HUES48 (cell line): ENCODE measurements at regions not wholly inside any gene's neighbourhood (a gene's known extent, or its start where the extent isn't known, plus 50 kb on each side); places are given as distances from the start of the nearest gene placed in this dataset.

Experiments used
- H3K27ac ChIP-seq: one replicate; pipeline ENCODE4 v1.7.0; 2013; ENCODE audit warnings: low read depth, low read length, inconsistent platforms
- H3K27me3 ChIP-seq: 2 replicates; pipeline ENCODE4 v1.6.1; 2013; ENCODE audit warnings: mild to moderate bottlenecking, low read length; ENCODE audit not compliant: control insufficient read depth, insufficient read depth
- H3K36me3 ChIP-seq: 2 replicates; pipeline ENCODE4 v1.6.1; 2013; ENCODE audit warnings: low read length; ENCODE audit not compliant: control insufficient read depth, insufficient read depth
- H3K4me1 ChIP-seq: 2 replicates; pipeline ENCODE4 v1.6.1; 2013; ENCODE audit warnings: mild to moderate bottlenecking, low read length; ENCODE audit not compliant: control insufficient read depth, insufficient read depth
- H3K4me3 ChIP-seq: 2 replicates; pipeline ENCODE4 v1.5.1; 2013; ENCODE audit warnings: mild to moderate bottlenecking, low read depth, low read length
- H3K9ac ChIP-seq: 2 replicates; pipeline ENCODE4 v1.6.1; 2013; ENCODE audit warnings: mild to moderate bottlenecking, low read depth, low read length, moderate library complexity
- H3K9me3 ChIP-seq: 2 replicates; pipeline ENCODE4 v1.6.1; 2013; ENCODE audit warnings: low read length; ENCODE audit not compliant: control insufficient read depth, insufficient read depth

DNA sequence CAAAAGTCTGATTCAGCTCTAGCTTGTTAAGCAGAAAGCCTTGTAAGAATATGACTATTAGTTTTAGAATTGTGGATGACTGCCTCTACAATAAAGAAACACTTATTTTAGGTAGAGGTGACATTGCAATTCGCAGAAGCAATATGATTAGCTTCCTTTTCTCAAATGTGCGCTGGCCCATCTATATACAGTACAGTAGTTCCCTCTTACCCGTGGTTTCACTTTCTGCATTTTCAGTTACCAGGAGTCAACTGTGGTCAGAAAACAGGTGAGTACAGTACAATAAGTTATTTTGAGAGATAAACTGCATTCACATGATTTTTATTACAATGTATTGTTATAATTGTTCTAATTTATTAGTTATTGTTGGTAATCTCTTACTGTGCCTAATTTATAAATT lies 405.1 kb downstream of the GPD2 start:
- H3K27ac ChIP-seq, result no peak overlapping the region
- no peak overlapping the region for H3K9ac ChIP-seq
- no peaks in the 10 kb centered on the region for H3K36me3 ChIP-seq
- H3K4me3 ChIP-seq, result no peak overlapping the region
- peaks cover 5% of the 10 kb centered on the region; the same call in 1 of the 2 replicates for H3K4me1 ChIP-seq
- H3K27me3 ChIP-seq, result no peaks in the 10 kb centered on the region
- no peaks in the 10 kb centered on the region for H3K9me3 ChIP-seq

DNA sequence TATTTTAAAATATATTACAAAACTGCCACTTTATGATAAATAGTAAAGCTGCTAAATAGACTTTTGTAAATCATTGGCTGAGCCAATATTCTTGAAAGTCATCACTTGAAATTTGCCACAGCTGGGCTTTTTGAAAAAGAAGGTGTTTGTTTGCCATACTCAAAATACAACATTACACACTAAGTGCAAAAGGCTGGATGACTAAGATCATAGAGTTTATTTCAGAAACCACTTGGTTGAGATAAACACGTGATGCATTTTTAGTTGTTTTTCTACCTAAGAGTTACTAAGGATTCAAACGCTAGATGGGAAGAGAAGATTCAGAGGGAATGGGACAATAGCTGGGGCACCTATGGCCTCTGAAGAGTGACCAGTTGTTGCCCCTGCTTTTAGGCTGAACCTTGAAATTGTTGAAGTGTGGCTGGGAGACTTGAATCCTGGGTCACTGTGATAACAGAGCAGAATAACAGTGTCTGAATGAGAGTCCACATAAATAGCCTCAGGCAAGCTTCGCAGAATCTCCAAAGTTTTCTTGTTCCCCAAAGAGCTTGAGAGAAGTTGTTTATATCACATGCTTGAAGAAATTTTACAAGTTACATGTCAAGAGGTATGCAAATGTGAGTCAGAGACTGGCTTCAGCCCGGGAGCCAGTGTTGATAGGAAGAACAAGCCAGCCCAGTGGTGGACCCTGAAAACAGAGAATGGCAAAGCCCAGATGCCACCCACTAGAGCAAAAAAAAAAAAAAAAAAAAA lies 409.8 kb downstream of the GPD2 start:
- H3K27me3 ChIP-seq, result no peaks in the 10 kb centered on the region
- no peak overlapping the region for H3K9ac ChIP-seq
- no peak overlapping the region for H3K27ac ChIP-seq
- H3K4me3 ChIP-seq, result no peak overlapping the region
- no peaks in the 10 kb centered on the region for H3K9me3 ChIP-seq
- peaks cover 8% of the 10 kb centered on the region; the same call in 1 of the 2 replicates for H3K4me1 ChIP-seq
- no peaks in the 10 kb centered on the region for H3K36me3 ChIP-seq

DNA sequence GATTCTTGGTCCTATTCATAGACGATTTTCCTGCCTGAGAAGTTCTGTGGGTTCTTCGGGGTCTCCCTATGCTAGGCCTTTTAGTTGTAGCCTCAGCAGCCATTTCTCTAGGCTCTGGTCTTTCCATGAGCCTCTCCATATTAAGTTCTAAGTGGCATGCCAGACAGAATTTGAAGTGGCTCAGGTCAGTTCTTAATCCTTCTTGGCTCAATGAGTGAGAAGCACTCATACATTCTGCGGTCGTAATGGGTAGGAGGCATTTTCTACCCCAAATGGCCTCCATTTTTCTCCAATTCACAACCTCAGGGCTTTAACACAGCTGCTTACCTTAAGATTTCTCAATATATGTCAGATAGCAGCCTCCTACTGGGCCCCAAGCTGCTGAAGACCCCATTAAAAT lies 405.3 kb upstream of the GALNT5 start:
- no peaks in the 10 kb centered on the region for H3K27me3 ChIP-seq
- no peaks in the 10 kb centered on the region for H3K9me3 ChIP-seq
- H3K4me1 ChIP-seq, result no peaks in the 10 kb centered on the region
- H3K9ac ChIP-seq, result no peak overlapping the region
- no peak overlapping the region for H3K4me3 ChIP-seq
- no peaks in the 10 kb centered on the region for H3K36me3 ChIP-seq
- H3K27ac ChIP-seq, result no peak overlapping the region

DNA sequence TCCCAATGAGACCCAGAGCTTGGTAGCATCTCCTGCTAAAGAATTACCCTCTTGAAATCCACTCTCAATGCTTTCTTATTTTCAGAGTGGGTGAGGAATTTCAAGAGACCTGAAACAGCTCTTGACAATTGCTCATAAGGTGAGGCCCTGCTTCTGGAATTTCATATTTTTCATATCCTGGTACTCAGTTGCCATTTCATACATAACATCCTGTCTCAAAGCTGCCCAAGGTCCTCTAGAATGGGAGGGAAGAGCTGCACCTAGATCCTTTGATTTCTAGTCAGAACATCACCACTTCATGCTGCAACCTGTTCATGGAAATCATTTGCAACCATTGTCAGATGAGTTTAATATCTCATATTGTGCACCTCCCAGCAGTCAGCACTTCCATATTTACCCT lies 404.8 kb upstream of the GALNT5 start:
- Histone ChIP-seq H3K27me3 (no peaks in the 10 kb centered on the region), H3K4me1 (no peaks in the 10 kb centered on the region), H3K9me3 (no peaks in the 10 kb centered on the region), H3K36me3 (no peaks in the 10 kb centered on the region), H3K27ac (no peak overlapping the region), H3K4me3 (no peak overlapping the region), H3K9ac (no peak overlapping the region)

DNA sequence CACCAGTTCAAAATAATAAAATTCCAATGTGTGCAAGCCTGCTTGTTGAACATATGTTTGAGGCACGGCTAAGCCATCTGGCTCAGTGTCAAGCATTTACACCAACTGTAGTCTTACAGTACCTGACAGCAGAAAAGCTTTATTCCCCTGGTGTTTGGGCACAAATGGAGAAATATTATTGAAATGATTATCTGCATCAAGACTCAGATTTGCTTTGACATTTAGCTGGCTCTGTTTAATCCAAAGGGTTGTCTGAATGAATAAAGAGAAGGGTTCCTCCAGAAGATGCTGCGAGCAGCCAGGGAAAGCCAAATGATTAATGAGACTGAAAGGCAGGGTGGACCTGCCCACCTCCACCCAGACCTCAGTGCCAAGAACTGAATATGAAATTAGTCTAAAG lies 393.2 kb upstream of the GALNT5 start:
- H3K9me3 ChIP-seq, result no peaks in the 10 kb centered on the region

DNA sequence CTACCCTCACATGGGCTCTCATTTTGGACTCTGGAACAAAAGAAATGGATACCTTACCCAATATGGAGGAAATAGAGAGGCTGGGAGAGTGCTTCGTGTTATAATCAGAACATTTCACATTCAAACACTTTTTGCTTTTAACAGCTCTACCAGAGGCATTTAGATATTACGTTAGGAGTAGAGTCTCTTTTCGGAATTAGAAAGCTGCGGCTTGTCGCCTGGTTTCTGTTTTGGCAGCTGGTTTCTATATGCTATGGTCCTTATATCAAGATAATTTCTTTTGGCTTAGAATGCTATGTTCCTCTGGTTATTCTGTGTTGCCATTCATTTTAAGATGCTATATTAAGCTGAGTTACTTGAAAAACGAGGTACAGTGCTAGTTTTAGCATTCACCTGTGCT lies 392.8 kb upstream of the GALNT5 start:
- H3K9me3 ChIP-seq, result no peaks in the 10 kb centered on the region
- no peak overlapping the region for H3K4me3 ChIP-seq
- no peaks in the 10 kb centered on the region for H3K36me3 ChIP-seq
- no peak overlapping the region for H3K9ac ChIP-seq
- H3K27me3 ChIP-seq, result no peaks in the 10 kb centered on the region
- 0 out of 2 replicates have a peak, but pooled peaks cover 3% of the 10 kb centered on the region for H3K4me1 ChIP-seq
- H3K27ac ChIP-seq, result no peak overlapping the region

More for the DNA sequence above, 393.2 kb upstream of the GALNT5 start:
- H3K4me3 ChIP-seq, result no peak overlapping the region
- H3K27me3 ChIP-seq, result no peaks in the 10 kb centered on the region
- H3K27ac ChIP-seq, result no peak overlapping the region
- H3K9ac ChIP-seq, result no peak overlapping the region
- H3K36me3 ChIP-seq, result no peaks in the 10 kb centered on the region
- H3K4me1 ChIP-seq, result 0 out of 2 replicates have a peak, but pooled peaks cover 3% of the 10 kb centered on the region

DNA sequence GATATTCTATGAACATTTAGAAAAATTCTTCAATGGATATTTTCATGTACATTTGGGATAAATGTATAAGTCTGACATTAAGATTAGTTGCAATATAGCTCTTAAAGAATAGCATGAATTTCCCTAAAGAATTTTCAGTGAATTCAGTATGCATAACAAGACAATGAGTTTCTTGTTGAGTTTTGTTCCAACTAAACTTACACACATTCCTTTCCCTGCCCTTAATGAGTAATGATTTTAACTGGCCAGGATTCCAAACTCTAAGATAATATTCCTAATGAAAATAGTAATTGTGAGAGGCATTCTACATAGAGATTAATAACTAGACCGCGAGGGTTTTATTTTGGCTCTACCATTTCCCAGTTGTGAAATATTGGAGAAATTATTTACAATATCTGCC lies 390.3 kb upstream of the GALNT5 start:
- Histone ChIP-seq H3K4me1 (0 out of 2 replicates have a peak, but pooled peaks cover 3% of the 10 kb centered on the region), H3K27me3 (no peaks in the 10 kb centered on the region), H3K9me3 (no peaks in the 10 kb centered on the region), H3K9ac (no peak overlapping the region), H3K27ac (no peak overlapping the region), H3K36me3 (no peaks in the 10 kb centered on the region), H3K4me3 (no peak overlapping the region)

DNA sequence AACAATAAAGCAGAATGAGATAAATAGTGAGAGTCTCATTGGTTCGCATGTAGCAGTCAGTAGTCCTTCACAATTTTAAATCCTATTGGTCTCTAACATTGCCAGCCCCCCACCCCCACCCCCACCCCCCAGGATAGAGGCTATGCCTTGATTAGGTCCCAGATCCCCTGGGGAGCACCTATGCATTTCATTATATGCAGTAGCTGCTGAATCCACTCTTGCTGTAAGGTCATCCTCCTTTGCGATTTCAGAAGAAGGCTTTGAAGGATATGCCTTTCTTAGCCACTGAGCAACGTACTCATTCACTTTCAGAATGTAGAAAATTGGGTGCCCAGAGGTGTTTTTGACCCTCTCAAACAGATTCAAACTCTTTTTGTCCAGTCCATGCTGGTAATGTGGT lies 382.8 kb upstream of the GALNT5 start:
- Histone ChIP-seq H3K9ac (no peak overlapping the region), H3K9me3 (no peaks in the 10 kb centered on the region), H3K4me3 (no peak overlapping the region), H3K27me3 (peaks cover 21% of the 10 kb centered on the region), H3K4me1 (peaks cover 8% of the 10 kb centered on the region), H3K27ac (no peak overlapping the region), H3K36me3 (no peaks in the 10 kb centered on the region)

DNA sequence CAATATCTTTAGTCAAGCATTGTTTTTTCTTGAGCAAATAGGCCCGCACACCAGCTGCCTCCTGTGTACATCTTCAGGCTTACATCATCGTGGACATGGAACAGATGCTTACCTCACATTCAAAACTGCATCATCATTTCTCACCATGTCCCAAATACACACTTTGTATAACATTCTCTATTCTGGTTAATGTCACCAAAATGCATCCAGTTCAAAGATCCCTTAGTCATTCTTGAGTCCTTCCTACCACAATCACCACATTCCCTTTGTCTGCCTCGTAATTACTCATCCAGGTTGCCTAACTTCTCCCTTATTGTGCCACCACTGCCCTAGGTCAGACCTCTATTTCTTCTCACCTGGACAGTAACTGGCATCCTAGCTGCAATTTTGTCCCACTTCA lies 373.7 kb upstream of the GALNT5 start:
- Histone ChIP-seq H3K27me3 (no peaks in the 10 kb centered on the region), H3K4me1 (peaks cover 7% of the 10 kb centered on the region; the same call in 1 of the 2 replicates), H3K4me3 (no peak overlapping the region), H3K27ac (no peak overlapping the region), H3K9ac (no peak overlapping the region), H3K36me3 (no peaks in the 10 kb centered on the region), H3K9me3 (no peaks in the 10 kb centered on the region)

DNA sequence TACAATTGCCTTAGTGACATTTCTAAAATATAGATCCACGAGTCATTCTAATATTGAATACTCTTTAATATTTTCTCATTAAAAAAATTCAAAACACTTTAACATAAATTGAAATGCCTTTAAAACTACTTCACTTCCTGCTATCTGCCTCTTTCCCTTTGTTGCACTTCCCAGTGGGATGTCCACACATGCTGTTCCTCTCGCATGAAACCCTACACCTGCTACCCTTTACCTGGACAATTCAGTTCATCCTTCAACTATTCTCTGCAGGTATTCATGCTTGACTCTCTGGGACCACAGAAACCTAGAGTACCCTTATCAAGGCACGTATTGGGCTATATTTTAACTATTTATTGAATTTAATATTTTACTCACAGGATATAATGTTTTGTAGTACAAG lies 373.3 kb upstream of the GALNT5 start:
- no peak overlapping the region for H3K9ac ChIP-seq
- H3K27ac ChIP-seq, result no peak overlapping the region
- H3K4me3 ChIP-seq, result no peak overlapping the region
- H3K4me1 ChIP-seq, result peaks cover 7% of the 10 kb centered on the region; the same call in 1 of the 2 replicates
- no peaks in the 10 kb centered on the region for H3K27me3 ChIP-seq
- no peaks in the 10 kb centered on the region for H3K9me3 ChIP-seq
- H3K36me3 ChIP-seq, result no peaks in the 10 kb centered on the region

DNA sequence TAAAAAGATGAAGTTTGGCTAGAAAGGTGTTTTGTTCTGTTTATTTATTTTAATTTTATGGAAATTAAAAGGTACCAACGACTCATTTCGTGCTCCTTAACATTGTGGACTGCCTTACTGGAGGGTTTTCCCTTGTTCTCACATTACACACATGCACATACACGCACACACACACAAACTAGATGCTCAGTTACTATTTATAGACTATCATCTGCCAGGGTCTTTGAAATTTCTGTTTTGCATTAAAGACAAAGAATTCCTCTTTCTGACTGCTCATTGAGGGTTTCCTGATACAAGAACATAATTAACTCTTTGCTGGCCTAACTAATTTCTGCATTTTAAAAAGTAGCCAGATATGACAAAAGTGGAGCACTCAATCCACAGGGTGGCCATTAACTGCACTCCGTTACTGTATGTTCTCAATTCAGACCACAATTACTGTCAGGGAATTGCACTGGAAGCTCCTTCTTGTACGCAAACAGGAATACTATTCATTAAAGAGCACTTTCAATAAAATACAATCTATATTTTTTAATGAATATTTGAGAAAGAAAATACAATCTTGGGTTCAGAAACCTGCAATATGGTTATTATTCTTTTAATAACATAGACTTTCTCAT lies 366.9 kb upstream of the GALNT5 start:
- H3K9me3 ChIP-seq, result no peaks in the 10 kb centered on the region
- peaks cover 30% of the 10 kb centered on the region for H3K4me1 ChIP-seq
- H3K36me3 ChIP-seq, result no peaks in the 10 kb centered on the region
- H3K9ac ChIP-seq, result no peak overlapping the region
- no peak overlapping the region for H3K27ac ChIP-seq
- no peak overlapping the region for H3K4me3 ChIP-seq
- peaks cover 7% of the 10 kb centered on the region; the same call in 1 of the 2 replicates for H3K27me3 ChIP-seq
